ENCODE measurements at regions not wholly inside any gene's neighbourhood (a gene's known extent, or its start where the extent isn't known, plus 50 kb on each side); places are given as distances from the start of the nearest gene placed in this dataset.
"Not testable (repeated sequence)": the region's sequence is repeated elsewhere in the genome, so short reads cannot be mapped to it uniquely, and the experiment has no call there.

DNA sequence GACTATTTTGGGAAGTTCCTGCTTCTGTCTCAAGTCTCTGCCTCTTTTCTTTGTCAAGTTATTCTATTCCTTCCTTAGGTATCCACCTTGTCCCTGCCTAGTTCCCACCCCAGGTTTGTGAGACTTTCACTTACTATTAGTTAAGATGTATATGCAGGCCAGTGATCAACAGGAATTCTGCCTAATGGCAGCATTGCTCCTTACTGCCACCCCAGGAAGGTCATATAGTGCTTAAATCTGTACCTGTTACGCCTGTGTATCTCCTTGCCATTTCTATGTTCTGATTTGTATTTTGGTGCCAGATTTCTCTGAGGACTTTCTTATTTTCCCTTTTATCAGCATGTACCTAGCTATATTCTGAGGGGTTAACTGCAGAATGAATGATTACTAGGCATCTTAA, 746.0 kb upstream of the TMEFF2 start:
- peaks cover 1% of the 10 kb centered on the region for H3K4me1 Mint-ChIP-seq (ENCODE audit: unreplicated experiment)
- H3K36me3 Mint-ChIP-seq (ENCODE audit: unreplicated experiment), result peaks cover 2% of the 10 kb centered on the region
- DNase-seq (ENCODE audit: extremely low spot score, unreplicated experiment), result no peak
- TF ChIP-seq, protein P1, sequence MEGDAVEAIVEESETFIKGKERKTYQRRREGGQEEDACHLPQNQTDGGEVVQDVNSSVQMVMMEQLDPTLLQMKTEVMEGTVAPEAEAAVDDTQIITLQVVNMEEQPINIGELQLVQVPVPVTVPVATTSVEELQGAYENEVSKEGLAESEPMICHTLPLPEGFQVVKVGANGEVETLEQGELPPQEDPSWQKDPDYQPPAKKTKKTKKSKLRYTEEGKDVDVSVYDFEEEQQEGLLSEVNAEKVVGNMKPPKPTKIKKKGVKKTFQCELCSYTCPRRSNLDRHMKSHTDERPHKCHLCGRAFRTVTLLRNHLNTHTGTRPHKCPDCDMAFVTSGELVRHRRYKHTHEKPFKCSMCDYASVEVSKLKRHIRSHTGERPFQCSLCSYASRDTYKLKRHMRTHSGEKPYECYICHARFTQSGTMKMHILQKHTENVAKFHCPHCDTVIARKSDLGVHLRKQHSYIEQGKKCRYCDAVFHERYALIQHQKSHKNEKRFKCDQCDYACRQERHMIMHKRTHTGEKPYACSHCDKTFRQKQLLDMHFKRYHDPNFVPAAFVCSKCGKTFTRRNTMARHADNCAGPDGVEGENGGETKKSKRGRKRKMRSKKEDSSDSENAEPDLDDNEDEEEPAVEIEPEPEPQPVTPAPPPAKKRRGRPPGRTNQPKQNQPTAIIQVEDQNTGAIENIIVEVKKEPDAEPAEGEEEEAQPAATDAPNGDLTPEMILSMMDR (IDR thresholded peaks at IDR 0.05), result no peak
- peaks cover 23% of the 10 kb centered on the region for H3K9me3 Mint-ChIP-seq (ENCODE audit: unreplicated experiment)
- H3K27me3 Mint-ChIP-seq (ENCODE audit: unreplicated experiment), result peaks cover 5% of the 10 kb centered on the region
- no peak overlapping the region for H3K27ac Mint-ChIP-seq (ENCODE audit: unreplicated experiment)
- no peak overlapping the region for H3K4me3 Mint-ChIP-seq (ENCODE audit: unreplicated experiment)

DNA sequence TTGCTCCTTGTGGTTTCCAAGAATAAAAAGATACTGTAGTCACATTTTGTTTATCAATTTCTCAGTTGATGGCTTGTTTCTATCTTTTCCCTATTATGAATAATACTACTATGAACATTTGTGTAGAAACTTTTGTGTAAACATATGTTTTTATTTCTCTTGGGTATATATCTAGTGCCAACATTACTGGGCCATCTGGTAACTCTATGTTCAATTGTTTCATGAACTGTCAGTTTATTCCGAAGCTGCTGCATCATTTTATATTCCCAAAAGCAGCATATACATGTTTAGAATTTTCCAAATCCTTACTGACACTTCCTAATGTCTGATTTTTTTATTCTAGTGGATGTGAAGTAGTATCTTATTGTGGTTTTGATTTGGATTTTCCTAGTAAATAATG, 737.6 kb upstream of the TMEFF2 start:
- DNase-seq (ENCODE audit: extremely low spot score, unreplicated experiment), result no peak
- Mint-ChIP-seq H3K27me3 (ENCODE audit: unreplicated experiment) (peaks cover 19% of the 10 kb centered on the region), H3K9me3 (ENCODE audit: unreplicated experiment) (peaks cover 6% of the 10 kb centered on the region), H3K36me3 (ENCODE audit: unreplicated experiment) (no peaks in the 10 kb centered on the region), H3K4me3 (ENCODE audit: unreplicated experiment) (no peak overlapping the region), H3K4me1 (ENCODE audit: unreplicated experiment) (no peaks in the 10 kb centered on the region), H3K27ac (ENCODE audit: unreplicated experiment) (no peak overlapping the region)
- TF ChIP-seq, protein P1 (IDR thresholded peaks at IDR 0.05), result no peak

DNA sequence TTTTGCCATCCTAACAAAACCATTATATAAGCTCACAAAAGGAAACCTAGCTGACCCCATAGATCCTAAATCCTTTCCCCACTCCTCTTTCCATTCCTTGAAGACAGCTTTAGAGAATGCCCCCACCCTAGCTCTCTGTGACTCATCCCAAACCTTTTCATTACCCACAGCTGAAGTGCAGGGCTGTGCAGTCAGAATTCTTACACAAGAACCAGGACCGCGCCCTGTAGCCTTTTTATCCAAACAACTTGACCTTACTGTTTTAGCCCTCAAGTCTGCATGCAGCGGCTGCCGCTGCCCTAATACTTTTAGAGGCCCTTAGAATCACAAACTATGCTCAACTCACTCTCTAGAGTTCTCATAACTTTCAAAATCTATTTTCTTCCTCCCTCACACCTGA, 726.9 kb upstream of the TMEFF2 start:
- H3K4me3 Mint-ChIP-seq (ENCODE audit: unreplicated experiment); H3K9me3 Mint-ChIP-seq (ENCODE audit: unreplicated experiment); DNase-seq (ENCODE audit: extremely low spot score, unreplicated experiment): not testable (repeated sequence)

DNA sequence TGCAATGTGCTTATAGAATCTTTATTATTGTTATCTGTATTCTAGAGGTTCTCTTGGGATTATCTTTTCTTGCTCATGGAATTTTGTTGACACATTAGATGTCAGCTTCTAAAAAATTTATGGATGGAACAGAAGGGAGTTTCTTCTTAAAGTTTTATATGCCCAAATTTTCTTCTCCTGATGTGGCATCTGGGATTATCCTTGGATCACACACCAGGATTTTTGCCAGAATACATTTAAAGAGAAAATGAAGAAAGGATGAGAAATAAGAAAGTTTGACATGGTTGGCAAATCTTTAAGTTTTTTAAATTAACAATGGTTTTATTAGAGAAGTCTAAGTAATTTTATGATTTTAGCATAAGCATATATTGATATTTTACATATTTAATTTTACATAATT, 706.7 kb upstream of the TMEFF2 start:
- DNase-seq (ENCODE audit: extremely low spot score, unreplicated experiment), result no peak

More for the DNA sequence above, 726.9 kb upstream of the TMEFF2 start:
- H3K36me3 Mint-ChIP-seq (ENCODE audit: unreplicated experiment); H3K27me3 Mint-ChIP-seq (ENCODE audit: unreplicated experiment); H3K4me1 Mint-ChIP-seq (ENCODE audit: unreplicated experiment); H3K27ac Mint-ChIP-seq (ENCODE audit: unreplicated experiment): not testable (repeated sequence)

DNA sequence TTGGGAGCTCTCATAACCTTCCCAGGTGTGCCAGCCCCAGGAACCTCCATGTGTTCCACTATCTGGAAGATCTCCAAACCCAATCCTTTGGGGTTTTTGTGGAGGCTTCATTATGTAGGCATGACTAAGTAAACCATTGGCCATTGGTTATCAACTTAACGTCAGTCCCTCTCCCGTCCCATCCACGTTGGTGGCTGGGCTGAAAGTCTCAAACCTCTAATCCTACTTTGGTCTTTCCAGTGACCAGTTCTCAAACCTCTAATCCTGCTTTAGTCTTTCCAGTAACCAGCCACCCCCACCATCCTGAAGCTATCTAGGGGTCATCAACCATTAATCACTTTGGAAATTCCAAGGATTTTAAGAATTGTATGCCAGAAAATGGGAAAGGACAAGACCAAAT, 704.7 kb upstream of the TMEFF2 start:
- Mint-ChIP-seq H3K4me3 (ENCODE audit: unreplicated experiment) (no peak overlapping the region), H3K27me3 (ENCODE audit: unreplicated experiment) (no peaks in the 10 kb centered on the region), H3K9me3 (ENCODE audit: unreplicated experiment) (no peaks in the 10 kb centered on the region), H3K4me1 (ENCODE audit: unreplicated experiment) (no peaks in the 10 kb centered on the region), H3K27ac (ENCODE audit: unreplicated experiment) (no peak overlapping the region), H3K36me3 (ENCODE audit: unreplicated experiment) (no peaks in the 10 kb centered on the region)
- TF ChIP-seq, protein P1 (IDR thresholded peaks at IDR 0.05), result no peak
- no peak for DNase-seq (ENCODE audit: extremely low spot score, unreplicated experiment)

More for the DNA sequence above, 706.7 kb upstream of the TMEFF2 start:
- H3K9me3 Mint-ChIP-seq (ENCODE audit: unreplicated experiment), result no peaks in the 10 kb centered on the region
- TF ChIP-seq, protein P1 (IDR thresholded peaks at IDR 0.05), result no peak
- H3K27me3 Mint-ChIP-seq (ENCODE audit: unreplicated experiment), result peaks cover 2% of the 10 kb centered on the region
- no peaks in the 10 kb centered on the region for H3K36me3 Mint-ChIP-seq (ENCODE audit: unreplicated experiment)
- H3K4me3 Mint-ChIP-seq (ENCODE audit: unreplicated experiment), result no peak overlapping the region
- H3K27ac Mint-ChIP-seq (ENCODE audit: unreplicated experiment), result no peak overlapping the region
- H3K4me1 Mint-ChIP-seq (ENCODE audit: unreplicated experiment), result no peaks in the 10 kb centered on the region

DNA sequence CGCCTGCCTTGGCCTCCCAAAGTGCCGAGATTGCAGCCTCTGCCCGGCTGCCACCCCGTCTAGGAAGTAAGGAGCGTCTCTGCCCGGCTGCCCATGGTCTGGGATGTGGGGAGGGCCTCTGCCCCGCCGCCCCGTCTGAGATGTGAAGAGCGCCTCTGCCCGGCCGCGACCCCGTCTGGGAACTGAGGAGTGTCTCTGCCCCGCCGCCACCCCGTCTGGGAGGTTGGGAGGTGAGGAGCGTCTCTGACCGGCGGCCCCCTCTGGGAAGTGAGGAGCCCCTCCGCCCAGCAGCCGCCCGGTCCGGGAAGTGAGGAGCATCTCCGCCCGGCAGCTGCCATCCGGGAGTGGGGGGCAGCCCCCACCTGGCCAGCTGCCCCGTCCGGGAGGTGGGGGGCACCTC, 699.2 kb upstream of the TMEFF2 start:
- H3K9me3 Mint-ChIP-seq (ENCODE audit: unreplicated experiment); H3K36me3 Mint-ChIP-seq (ENCODE audit: unreplicated experiment); H3K27ac Mint-ChIP-seq (ENCODE audit: unreplicated experiment); H3K4me1 Mint-ChIP-seq (ENCODE audit: unreplicated experiment); DNase-seq (ENCODE audit: extremely low spot score, unreplicated experiment); H3K4me3 Mint-ChIP-seq (ENCODE audit: unreplicated experiment); H3K27me3 Mint-ChIP-seq (ENCODE audit: unreplicated experiment): not testable (repeated sequence)

Measured in osteocyte (in vitro differentiated cells).